ENCODE measurements at regions not wholly inside any gene's neighbourhood (a gene's known extent, or its start where the extent isn't known, plus 50 kb on each side); places are given as distances from the start of the nearest gene placed in this dataset.

- TF ChIP-seq CTCF (IDR thresholded peaks at IDR 0.05; ENCODE audit: low read depth, low read length, poor library complexity, severe bottlenecking) (no peak), EZH2phosphoT487 (IDR thresholded peaks at IDR 0.05; ENCODE audit: borderline replicate concordance, low read length) (no peak)
Measured at GRCh38 chr2:240217431-240218301, 77.2 kb upstream of the OTOS start.

Data from DOHH2 (cell line).